SK-N-SH treated with all-trans-retinoic acid at 6 μM for 48 hours (cell line): ENCODE measurements at regions not wholly inside any gene's neighbourhood (a gene's known extent, or its start where the extent isn't known, plus 50 kb on each side); places are given as distances from the start of the nearest gene placed in this dataset.

Experiments used
- ATAC-seq: fragments of 200-7000 bp; cut with Tn5 transposase; 3 replicates; pipeline ENCODE4 v1.9.1; 2020; ENCODE audit warnings: mild to moderate bottlenecking, moderate library complexity
- ARNTL ChIP-seq: fragments of 450-650 bp; formaldehyde crosslinking; IDR thresholded peaks from 2 replicates; pipeline ENCODE4 v1.5.0; 2020; ENCODE audit warnings: low read depth, mild to moderate bottlenecking, moderate library complexity, borderline replicate concordance
- BACH2 ChIP-seq: fragments of 250-450 bp; sonication (Bioruptor Pico); IDR thresholded peaks from 2 replicates; pipeline ENCODE4 v1.9.0; 2021; ENCODE audit warnings: mild to moderate bottlenecking, borderline replicate concordance
- CREB5 ChIP-seq: fragments of 250-450 bp; sonication (Bioruptor Pico); IDR thresholded peaks from 2 replicates; pipeline ENCODE4 v1.5.1; 2020; ENCODE audit warnings: low read depth, mild to moderate bottlenecking, moderate library complexity
- CSDC2 ChIP-seq: fragments of 250-450 bp; sonication (Bioruptor Pico); IDR thresholded peaks from 2 replicates; pipeline ENCODE4 v1.5.0; 2020; ENCODE audit warnings: mild to moderate bottlenecking, moderate library complexity
- CSRNP3 ChIP-seq: fragments of 250-450 bp; sonication (Bioruptor Pico); IDR thresholded peaks from 2 replicates; pipeline ENCODE4 v1.5.1; 2021; ENCODE audit warnings: mild to moderate bottlenecking, moderate library complexity
- ESRRG ChIP-seq: fragments of 250-450 bp; sonication (Bioruptor Pico); IDR thresholded peaks from 2 replicates; pipeline ENCODE4 v1.6.1; 2021; ENCODE audit warnings: mild to moderate bottlenecking
- ISL1 ChIP-seq: fragments of 250-450 bp; sonication (Bioruptor Pico); IDR thresholded peaks from 2 replicates; pipeline ENCODE4 v2.1.2; 2022; ENCODE audit warnings: mild to moderate bottlenecking, moderate library complexity
- OSR1 ChIP-seq: fragments of 250-450 bp; sonication (Bioruptor Pico); IDR thresholded peaks from 2 replicates; pipeline ENCODE4 v1.8.0; 2022; ENCODE audit warnings: moderate library complexity, mild to moderate bottlenecking, inconsistent platforms
- PATZ1 ChIP-seq: fragments of 250-450 bp; sonication (Bioruptor Pico); IDR thresholded peaks from 2 replicates; pipeline ENCODE4 v1.8.0; 2020; ENCODE audit warnings: mild to moderate bottlenecking, moderate library complexity, borderline replicate concordance
- POU6F1 ChIP-seq: fragments of 250-450 bp; sonication (Bioruptor Pico); IDR thresholded peaks from 2 replicates; pipeline ENCODE4 v1.8.0; 2021; ENCODE audit warnings: low read depth, mild to moderate bottlenecking, moderate library complexity, borderline replicate concordance
- SNAI2 ChIP-seq: fragments of 250-450 bp; sonication (Bioruptor Pico); IDR thresholded peaks from 2 replicates; pipeline ENCODE4 v1.5.0; 2020; ENCODE audit warnings: mild to moderate bottlenecking, moderate library complexity
- TCF4 ChIP-seq: fragments of 250-450 bp; sonication (Bioruptor Pico); IDR thresholded peaks from 2 replicates; pipeline ENCODE4 v1.8.0; 2021; ENCODE audit warnings: mild to moderate bottlenecking, moderate library complexity, borderline replicate concordance
- TOX ChIP-seq: fragments of 250-450 bp; sonication (Bioruptor Pico); IDR thresholded peaks from 2 replicates; pipeline ENCODE4 v1.8.0; 2021; ENCODE audit warnings: mild to moderate bottlenecking, moderate library complexity, borderline replicate concordance
- TSHZ2 ChIP-seq: fragments of 250-450 bp; sonication (Bioruptor Pico); IDR thresholded peaks from 2 replicates; pipeline ENCODE4 v1.5.0; 2020; ENCODE audit warnings: mild to moderate bottlenecking, moderate library complexity
- ZC3H10 ChIP-seq: fragments of 250-450 bp; sonication (Bioruptor Pico); IDR thresholded peaks from 2 replicates; pipeline ENCODE4 v1.5.1; 2021; ENCODE audit warnings: mild to moderate bottlenecking, moderate library complexity
- ZFP3 ChIP-seq: fragments of 250-450 bp; sonication (Bioruptor Pico); IDR thresholded peaks from 2 replicates; pipeline ENCODE4 v1.5.0; 2020; ENCODE audit warnings: mild to moderate bottlenecking, moderate library complexity
- ZFP30 ChIP-seq: fragments of 450-650 bp; formaldehyde crosslinking; IDR thresholded peaks from 2 replicates; pipeline ENCODE4 v1.5.0; 2022; ENCODE audit warnings: mild to moderate bottlenecking, moderate library complexity
- ZNF565 ChIP-seq: fragments of 450-650 bp; formaldehyde crosslinking; conservative IDR thresholded peaks from 2 replicates; pipeline ENCODE4 v1.5.0; 2020; ENCODE audit warnings: low read depth, mild to moderate bottlenecking, moderate library complexity
- ZNF70 ChIP-seq: fragments of 450-650 bp; formaldehyde crosslinking; IDR thresholded peaks from 2 replicates; pipeline ENCODE4 v1.5.0; 2020; ENCODE audit warnings: mild to moderate bottlenecking, moderate library complexity
- ZNF8 ChIP-seq: fragments of 450-650 bp; formaldehyde crosslinking; IDR thresholded peaks from 2 replicates; pipeline ENCODE4 v1.5.0; 2020; ENCODE audit warnings: mild to moderate bottlenecking, moderate library complexity

- ATAC-seq, result no peak
- no peak for TF ChIP-seq ARNTL (CRISPR knock-in tag)
- no peak for TF ChIP-seq CREB5 (CRISPR knock-in tag)
- TF ChIP-seq PATZ1 (CRISPR knock-in tag), result no peak
- no peak for TF ChIP-seq POU6F1 (CRISPR knock-in tag)
- TF ChIP-seq CSRNP3 (CRISPR knock-in tag), result no peak
- no peak for TF ChIP-seq ZNF8 (CRISPR knock-in tag)
- TF ChIP-seq BACH2 (CRISPR knock-in tag), result no peak
- TF ChIP-seq ZFP30, result no peak
- no peak for TF ChIP-seq ISL1 (CRISPR knock-in tag)
- no peak for TF ChIP-seq OSR1 (CRISPR knock-in tag)
- TF ChIP-seq ZNF565 (CRISPR knock-in tag), result no peak
- no peak for TF ChIP-seq ZNF70 (CRISPR knock-in tag)
- TF ChIP-seq, all 23 proteins: peak for 0
Observed at GRCh38 chr12:73083736-73084135, 811.6 kb downstream of the TRHDE start.

- TF ChIP-seq ESRRG (CRISPR knock-in tag), result no peak
- TF ChIP-seq SNAI2 (CRISPR knock-in tag), result no peak
- no peak for TF ChIP-seq PATZ1 (CRISPR knock-in tag)
- no peak for TF ChIP-seq ZC3H10
- no peak for TF ChIP-seq CSRNP3 (CRISPR knock-in tag)
- TF ChIP-seq ARNTL (CRISPR knock-in tag), result no peak
- no peak for TF ChIP-seq ISL1 (CRISPR knock-in tag)
- TF ChIP-seq CSDC2 (CRISPR knock-in tag), result no peak
- no peak for TF ChIP-seq ZFP3
- TF ChIP-seq BACH2 (CRISPR knock-in tag), result no peak
- TF ChIP-seq TCF4 (CRISPR knock-in tag), result no peak
Observed at GRCh38 chr12:73106296-73106695, 834.1 kb downstream of the TRHDE start.

GRCh38 chr12:73106896-73107295 lies 834.7 kb downstream of the TRHDE start:
- ATAC-seq, result no peak
- TF ChIP-seq TSHZ2 (CRISPR knock-in tag) (no peak), PATZ1 (CRISPR knock-in tag) (no peak), ISL1 (CRISPR knock-in tag) (no peak), ZFP3 (no peak), POU6F1 (CRISPR knock-in tag) (no peak), TOX (CRISPR knock-in tag) (no peak), CSDC2 (CRISPR knock-in tag) (no peak)

More at GRCh38 chr12:73106296-73106695, 834.1 kb downstream of the TRHDE start:
- ATAC-seq, result no peak
